Panc1 (cell line): ENCODE measurements at regions not wholly inside any gene's neighbourhood (a gene's known extent, or its start where the extent isn't known, plus 50 kb on each side); places are given as distances from the start of the nearest gene placed in this dataset.

Experiments
- ATAC-seq: fragments of 200-7000 bp; cut with Tn5 transposase; 2 replicates; pipeline ENCODE4 v1.9.1; 2020; ENCODE audit warnings: mild to moderate bottlenecking, moderate library complexity
- BruUV-seq: library from RNA; stranded (reverse); fragments of 400-500 nt; replicated peaks from 2 replicates; lab custom pipeline; 2021; lab: Mats Ljungman, UMichigan
- CTCF ChIA-PET: fragments of 300-600 bp; sonication (Branson Sonifier 250); formaldehyde crosslinking; loops from one replicate; lab custom pipeline; 2022; ENCODE audit warnings: antibody characterized with exemption; lab: Charles Lee
- POLR2A ChIA-PET: fragments of 300-600 bp; sonication (Branson Sonifier 250); formaldehyde crosslinking; loops from one replicate; lab custom pipeline; 2022; ENCODE audit warnings: antibody characterized with exemption; lab: Charles Lee
- DNase-seq: peaks from one replicate; pipeline ENCODE4 v3.0.0-alpha.2; 2010; ENCODE audit warnings: low read depth, low spot score
- H3K27ac ChIP-seq: 2 replicates; pipeline ENCODE4 v1.5.1; 2011; ENCODE audit warnings: mild to moderate bottlenecking, low read length, inconsistent platforms
- H3K27me3 ChIP-seq: fragments of 200-500 bp; sonication (Bioruptor generic); 2 replicates; pipeline ENCODE4 v1.6.0; 2014; ENCODE audit warnings: low read length, inconsistent platforms; ENCODE audit not compliant: control insufficient read depth, insufficient read depth
- H3K36me3 ChIP-seq: fragments of 200-500 bp; sonication (Bioruptor generic); 2 replicates; pipeline ENCODE4 v1.5.1; 2014; ENCODE audit warnings: inconsistent platforms, mild to moderate bottlenecking, low read length, moderate library complexity; ENCODE audit not compliant: control insufficient read depth, insufficient read depth
- H3K4me1 ChIP-seq: 2 replicates; pipeline ENCODE4 v1.5.1; 2011; ENCODE audit warnings: inconsistent platforms, mild to moderate bottlenecking, low read length, moderate library complexity; ENCODE audit not compliant: control insufficient read depth, insufficient read depth
- H3K4me3 ChIP-seq, 2 experiments: 2 replicates each; pipeline ENCODE4 v1.5.1; 2011 to 2012; ENCODE audit warnings: low read depth in 2 of 2, low read length in 2 of 2, mild to moderate bottlenecking in 2 of 2, inconsistent platforms in 1 of 2, moderate library complexity in 1 of 2
- H3K9me3 ChIP-seq: fragments of 200-500 bp; sonication (Bioruptor generic); 2 replicates; pipeline ENCODE4 v1.5.1; 2014; ENCODE audit warnings: low read depth, mild to moderate bottlenecking, inconsistent platforms, low read length, moderate library complexity; ENCODE audit not compliant: control insufficient read depth, insufficient read depth
- CTCF ChIP-seq: fragments of 450-650 bp; IDR thresholded peaks from 2 replicates; pipeline ENCODE4 v1.5.1; 2017; ENCODE audit warnings: mild to moderate bottlenecking
- POLR2AphosphoS5 ChIP-seq: IDR thresholded peaks from 2 replicates; pipeline ENCODE4 v1.6.1; 2012; ENCODE audit warnings: mild to moderate bottlenecking, low read depth, low read length, moderate library complexity
- REST ChIP-seq, 2 experiments: IDR thresholded peaks; 2 replicates each; pipeline ENCODE4 v1.6.1; 2011 to 2012; ENCODE audit warnings: low read depth in 2 of 2, control low read depth in 1 of 2, low read length in 1 of 2, mild to moderate bottlenecking in 1 of 2, moderate library complexity in 1 of 2; ENCODE audit not compliant: insufficient read depth in 1 of 2
- SIN3A ChIP-seq: IDR thresholded peaks from 2 replicates; pipeline ENCODE4 v1.6.1; 2012; ENCODE audit warnings: low read depth, mild to moderate bottlenecking, low read length, moderate library complexity, borderline replicate concordance; ENCODE audit not compliant: insufficient read depth
- TCF7L2 ChIP-seq: IDR thresholded peaks from 2 replicates; pipeline ENCODE4 v1.6.1; 2011; ENCODE audit warnings: mild to moderate bottlenecking, low read depth, low read length, inconsistent platforms
- in situ Hi-C: cut with HindIII; loops from 2 replicates; pipeline ENCODE4 v1.10.0; 2016; ENCODE audit warnings: low sequenced_read_pairs, low pct_unique_long_range_greater_than_20kb
- intact Hi-C: fragments of 100-400 bp; cut with micrococcal nuclease; formaldehyde crosslinking; loops from one replicate; pipeline ENCODE4 v1.10.0; 2022; ENCODE audit not compliant: unreplicated experiment

GRCh38 chr2:157946919-157947557, 70.9 kb upstream of the ACVR1 start:
- POLR2A ChIA-PET, result no interaction called here
- CTCF ChIA-PET, result no interaction called here
- BruUV-seq, result no TSS peak

GRCh38 chr2:157940024-157940423, 63.9 kb upstream of the ACVR1 start:
- Histone ChIP-seq H3K9me3 (no peaks in the 10 kb centered on the region), H3K4me3 (no peak overlapping the region), H3K4me1 (no peaks in the 10 kb centered on the region), H3K27me3 (no peaks in the 10 kb centered on the region), H3K36me3 (no peaks in the 10 kb centered on the region), H3K27ac (no peak overlapping the region)
- TF ChIP-seq TCF7L2, result no peak
- no peak for TF ChIP-seq POLR2AphosphoS5
- TF ChIP-seq CTCF, result no peak
- TF ChIP-seq SIN3A, result no peak
- no peak for TF ChIP-seq REST (IDR thresholded peaks at IDR 0.05; ENCODE audit: insufficient read depth in 1 of 2, low read depth in 2 of 2, low read length in 1 of 2)
- intact Hi-C loops, result no loop called here
- ChIA-PET CTCF (no interaction called here), POLR2A (no interaction called here)
- DNase-seq (no peak), ATAC-seq (no peak)
- no TSS peak for BruUV-seq
- in situ Hi-C loops, result no loop called here

More at GRCh38 chr2:157946919-157947557, 70.9 kb upstream of the ACVR1 start:
- H3K4me1 ChIP-seq, result no peaks in the 10 kb centered on the region
- no peaks in the 10 kb centered on the region for H3K9me3 ChIP-seq
- TF ChIP-seq CTCF (no peak), POLR2AphosphoS5 (no peak), REST (IDR thresholded peaks at IDR 0.05; ENCODE audit: insufficient read depth in 1 of 2, low read depth in 2 of 2, low read length in 1 of 2) (no peak), SIN3A (no peak), TCF7L2 (no peak)
- intact Hi-C loops (no loop called here), in situ Hi-C loops (no loop called here)
- H3K4me3 ChIP-seq, result no peak overlapping the region
- no peak for ATAC-seq
- H3K27ac ChIP-seq, result no peak overlapping the region
- H3K36me3 ChIP-seq, result no peaks in the 10 kb centered on the region
- no peak for DNase-seq
- no peaks in the 10 kb centered on the region for H3K27me3 ChIP-seq
